SH-SY5Y (cell line): ENCODE measurements at regions not wholly inside any gene's neighbourhood (a gene's known extent, or its start where the extent isn't known, plus 50 kb on each side); places are given as distances from the start of the nearest gene placed in this dataset.

Experiments
- GATA2 ChIP-seq: IDR thresholded peaks from 2 replicates; pipeline ENCODE4 v1.6.1; 2011; ENCODE audit warnings: mild to moderate bottlenecking, low read depth, low read length
- GATA3 ChIP-seq: IDR thresholded peaks from 2 replicates; pipeline ENCODE4 v1.6.1; 2011; ENCODE audit warnings: low read depth, mild to moderate bottlenecking, low read length, moderate library complexity

DNA sequence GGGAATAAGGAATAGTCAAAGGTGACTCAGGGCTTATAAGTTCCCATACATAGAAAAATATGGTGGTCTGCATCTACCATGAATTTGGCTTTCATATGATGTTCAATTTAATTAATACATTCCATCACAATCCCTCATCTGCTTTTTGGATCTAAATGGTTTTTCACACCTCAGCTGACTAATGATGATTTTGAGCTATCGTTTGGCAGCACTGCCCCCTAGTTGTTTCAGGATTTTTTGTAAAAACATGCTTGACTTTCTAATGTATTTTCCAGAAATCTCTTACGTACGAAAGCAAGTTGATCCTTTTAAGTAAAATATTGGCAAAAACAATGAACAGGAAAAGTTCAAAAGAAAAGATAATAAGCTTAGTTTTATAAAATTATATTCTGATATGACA is 408.6 kb upstream of the ADGRB3 start:
- no peak for TF ChIP-seq GATA2
- no peak for TF ChIP-seq GATA3

DNA sequence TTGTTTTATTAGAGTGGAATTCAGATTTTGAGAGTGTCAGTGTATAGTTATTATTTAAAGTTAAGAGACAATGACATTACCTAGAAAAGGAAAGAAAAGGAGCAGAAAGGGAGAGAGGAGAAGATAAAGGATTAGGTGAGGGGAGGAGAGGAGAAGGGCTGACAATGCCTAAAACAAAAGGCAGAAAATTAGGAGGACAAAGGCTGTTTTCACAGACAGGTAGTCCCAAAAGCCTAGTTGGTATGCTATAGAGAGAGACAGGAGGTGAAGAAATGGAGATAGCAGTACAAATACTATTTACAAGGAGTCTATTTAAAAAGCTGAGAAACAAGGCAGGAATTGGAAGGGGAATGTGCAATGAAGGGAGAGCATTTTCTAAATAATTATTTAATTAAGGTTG is 409.4 kb upstream of the ADGRB3 start:
- TF ChIP-seq GATA2 = no peak
- no peak for TF ChIP-seq GATA3

DNA sequence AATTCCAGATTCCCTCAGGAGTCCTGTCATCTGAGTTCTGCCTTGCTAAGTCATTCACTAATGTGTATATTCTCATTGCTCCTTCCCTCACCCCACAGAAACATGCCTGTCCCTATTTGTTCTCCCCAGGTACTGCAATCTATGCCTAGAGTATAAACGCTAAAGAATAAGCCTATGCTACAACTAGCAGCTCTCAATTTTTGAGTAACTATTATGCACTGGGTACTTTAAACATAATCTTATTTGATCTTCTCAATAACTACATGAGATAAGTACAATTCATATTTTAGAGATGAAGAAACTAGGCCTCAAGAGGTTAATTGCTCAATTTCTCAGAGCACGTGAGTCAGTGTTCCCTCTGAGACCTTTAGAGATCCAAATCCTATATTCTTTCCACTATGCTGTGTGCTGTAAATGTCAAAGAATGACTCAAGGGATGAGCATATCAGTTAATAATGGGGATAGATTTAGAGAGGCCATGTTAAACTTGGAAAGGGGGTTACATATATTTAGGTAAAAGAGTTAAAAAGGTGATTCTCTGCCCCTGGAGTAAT is 423.8 kb upstream of the ADGRB3 start:
- no peak for TF ChIP-seq GATA3
- no peak for TF ChIP-seq GATA2

DNA sequence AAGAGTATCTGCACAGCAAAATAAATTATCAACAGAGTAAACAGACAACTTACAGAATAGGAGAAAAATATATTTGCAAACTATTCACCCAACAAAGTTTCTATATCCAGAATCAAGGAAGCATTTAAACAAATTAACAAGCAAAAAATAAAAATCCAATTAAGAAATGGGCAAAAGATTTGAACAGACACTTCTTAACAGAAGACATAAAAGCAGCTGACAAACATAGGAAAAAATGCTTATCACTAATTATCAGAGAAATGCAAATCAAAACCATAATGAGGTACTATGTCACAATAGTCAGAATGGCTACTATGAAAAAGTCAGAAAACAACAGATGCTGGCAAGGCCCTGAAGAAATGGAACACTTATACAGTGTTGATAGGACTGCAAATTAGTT is 434.2 kb upstream of the ADGRB3 start:
- TF ChIP-seq GATA2 (no peak), GATA3 (no peak)

DNA sequence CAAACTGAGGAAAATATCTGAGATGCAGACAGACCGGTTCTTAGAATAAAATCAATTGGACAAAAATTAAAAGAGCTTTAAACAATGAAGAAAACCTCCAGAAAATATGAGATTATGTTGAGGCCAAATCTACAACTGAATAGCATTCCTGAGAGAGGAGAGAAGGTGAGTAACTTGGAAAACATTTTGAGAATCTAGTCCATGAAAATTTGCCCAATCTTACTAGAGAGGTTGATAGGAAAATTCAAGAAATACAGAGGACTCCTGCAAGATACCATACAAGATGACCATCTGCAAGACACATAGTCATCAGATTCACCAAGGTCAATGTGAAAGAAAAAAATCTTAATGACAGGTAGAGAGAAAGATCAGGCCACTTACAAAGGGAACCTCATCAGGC is 437.7 kb upstream of the ADGRB3 start:
- TF ChIP-seq GATA3 (no peak), GATA2 (no peak)

DNA sequence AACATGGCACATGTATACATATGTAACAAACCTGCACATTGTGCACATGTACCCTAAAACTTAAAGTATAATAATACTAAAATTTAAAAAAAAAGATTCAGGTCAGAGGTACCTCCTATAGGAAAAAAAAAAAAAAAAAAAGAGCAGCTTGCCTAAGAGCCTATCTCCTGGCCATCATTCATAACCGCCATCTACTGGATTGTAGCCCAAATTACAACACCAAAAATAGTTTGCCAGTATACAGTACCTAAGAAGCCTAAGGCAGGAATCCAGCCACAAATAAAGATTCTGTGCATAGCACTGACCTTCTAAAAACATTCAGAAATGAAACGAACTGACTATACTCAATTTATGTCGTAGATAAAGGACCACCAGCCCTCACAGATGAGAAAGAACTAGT is 438.4 kb upstream of the ADGRB3 start:
- TF ChIP-seq GATA2 (no peak), GATA3 (no peak)

DNA sequence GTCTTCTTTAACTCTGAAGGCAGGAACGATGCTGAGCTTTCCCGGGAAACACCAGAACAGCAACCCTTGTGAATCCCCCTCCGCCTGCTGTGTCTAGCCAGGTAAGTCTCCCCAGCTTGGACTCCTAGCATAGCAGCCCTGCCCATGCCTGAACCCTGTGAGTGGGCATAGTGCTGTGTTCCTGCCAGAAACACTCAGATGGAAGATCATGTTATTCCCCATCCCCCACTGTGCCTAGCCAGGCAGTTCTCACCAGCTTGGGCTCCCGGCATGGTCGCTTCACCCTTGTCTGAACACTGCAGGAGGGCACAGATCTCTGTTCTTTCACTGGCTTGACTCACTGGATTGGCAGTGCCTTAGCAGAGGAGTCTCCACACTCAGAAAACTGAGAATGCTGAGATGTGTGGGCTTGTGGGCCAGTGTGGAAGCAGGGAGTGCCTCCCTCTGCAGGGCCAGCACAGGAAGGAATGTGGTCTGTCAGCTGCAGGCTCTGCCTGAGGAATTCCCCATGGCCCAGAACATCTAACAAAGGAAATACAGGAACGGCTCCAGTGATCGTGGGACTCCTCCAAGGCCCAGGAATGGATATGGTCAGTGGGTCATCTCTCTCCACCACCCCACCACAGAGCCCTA is 440.1 kb upstream of the ADGRB3 start:
- TF ChIP-seq GATA3 (no peak), GATA2 (no peak)

DNA sequence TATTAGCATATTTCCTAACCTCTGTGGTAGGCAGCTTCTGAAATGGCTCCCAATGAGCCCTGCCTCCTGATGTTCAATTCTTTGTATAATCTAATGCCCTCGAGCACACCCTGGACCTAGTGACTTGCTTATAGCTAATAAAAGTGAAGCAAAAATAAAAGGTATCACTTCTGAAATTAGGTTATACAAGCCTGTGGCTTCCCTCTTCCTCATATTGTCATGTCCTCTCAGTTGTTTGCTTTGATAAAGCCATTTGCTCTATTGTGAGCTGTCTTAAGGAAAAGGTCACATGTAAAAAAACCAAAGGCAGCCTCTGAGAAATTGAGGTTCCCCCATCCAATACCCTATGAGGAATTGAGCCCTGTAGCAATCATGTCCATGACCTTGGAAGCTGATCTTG is 442.1 kb upstream of the ADGRB3 start:
- TF ChIP-seq GATA3 = no peak
- no peak for TF ChIP-seq GATA2

DNA sequence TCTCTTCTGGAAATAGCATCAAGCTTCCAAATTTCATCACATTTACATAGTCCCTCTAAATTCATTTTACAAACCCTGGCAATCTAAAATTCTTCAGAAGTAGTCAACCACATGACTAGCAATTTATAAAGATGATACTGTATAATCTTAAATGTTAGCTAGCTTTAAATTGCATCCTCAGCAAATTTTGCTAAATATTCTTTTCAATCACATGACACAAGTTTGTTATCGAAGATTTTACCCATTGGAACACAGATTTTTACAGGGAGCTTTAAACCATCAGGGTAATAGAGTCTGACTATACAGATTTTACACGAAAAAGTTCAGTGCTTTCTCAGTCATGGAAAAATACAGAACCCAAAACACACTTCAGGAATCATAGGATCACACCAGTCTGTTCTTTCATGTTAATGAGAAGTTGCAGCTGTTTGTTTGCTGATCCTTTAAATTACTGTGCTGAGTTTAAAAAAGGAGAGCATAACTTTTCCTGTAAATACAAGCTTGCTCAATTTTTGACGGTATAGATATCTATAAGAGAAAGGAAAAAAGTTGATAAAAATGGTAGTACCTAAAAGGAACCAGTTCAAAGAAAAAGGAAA is 445.8 kb upstream of the ADGRB3 start:
- no peak for TF ChIP-seq GATA2
- no peak for TF ChIP-seq GATA3

DNA sequence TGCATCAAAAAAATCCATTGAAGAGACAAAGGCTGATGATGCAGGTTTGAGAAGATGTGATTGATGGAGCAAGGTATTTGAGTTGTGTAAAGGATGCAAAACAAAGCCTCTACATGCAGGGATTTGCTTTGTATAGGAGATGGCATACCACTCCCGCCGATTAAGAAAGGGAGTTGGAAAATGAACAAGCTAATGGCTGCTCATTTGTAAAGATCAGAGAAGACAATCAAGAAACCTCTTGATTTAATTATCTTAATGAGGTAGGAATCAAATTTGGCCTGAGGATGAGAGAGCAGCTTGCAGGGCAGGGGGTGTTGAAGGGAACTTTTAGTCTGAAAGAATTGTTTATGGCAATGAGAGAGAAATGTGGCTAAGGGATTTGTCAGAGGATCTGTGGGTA is 448.2 kb upstream of the ADGRB3 start:
- no peak for TF ChIP-seq GATA2
- no peak for TF ChIP-seq GATA3

DNA sequence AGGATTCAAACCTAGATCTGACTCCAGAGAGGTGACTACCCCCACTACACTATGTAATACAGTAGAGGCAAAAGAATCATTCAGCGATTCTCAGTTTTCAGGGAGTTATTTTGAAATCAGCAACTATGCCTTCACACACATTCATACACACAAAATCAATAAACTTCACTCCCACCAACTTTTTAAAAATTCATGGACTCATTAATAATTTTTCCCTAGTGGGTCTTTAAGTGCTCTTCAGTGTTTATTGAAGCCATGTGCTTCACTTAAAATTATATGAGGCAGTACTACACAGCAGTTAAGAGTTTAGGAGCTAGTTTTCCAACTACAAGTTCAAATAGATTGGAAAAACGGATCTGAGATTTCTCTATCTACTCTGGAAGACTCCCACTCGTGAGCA is 452.7 kb upstream of the ADGRB3 start:
- TF ChIP-seq GATA2 (no peak), GATA3 (no peak)

DNA sequence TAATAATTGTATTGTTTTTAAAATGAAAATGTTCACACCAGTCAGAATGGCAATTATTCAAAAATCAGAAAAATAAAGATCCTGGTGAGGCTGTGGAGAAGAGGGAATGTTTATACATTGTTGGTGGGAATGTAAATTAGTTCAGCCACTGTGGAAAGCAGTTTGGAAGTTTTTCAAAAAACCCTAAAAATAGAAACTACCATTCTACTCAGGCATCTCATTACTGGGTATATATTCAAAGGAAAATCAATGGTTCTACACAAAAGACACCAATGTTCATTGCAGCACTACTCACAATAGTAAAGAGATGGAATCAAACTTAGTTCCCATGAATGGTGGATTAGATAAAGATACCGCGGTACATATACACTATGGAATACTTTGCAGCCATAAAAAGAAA is 461.5 kb upstream of the ADGRB3 start:
- TF ChIP-seq GATA3 (no peak), GATA2 (no peak)

DNA sequence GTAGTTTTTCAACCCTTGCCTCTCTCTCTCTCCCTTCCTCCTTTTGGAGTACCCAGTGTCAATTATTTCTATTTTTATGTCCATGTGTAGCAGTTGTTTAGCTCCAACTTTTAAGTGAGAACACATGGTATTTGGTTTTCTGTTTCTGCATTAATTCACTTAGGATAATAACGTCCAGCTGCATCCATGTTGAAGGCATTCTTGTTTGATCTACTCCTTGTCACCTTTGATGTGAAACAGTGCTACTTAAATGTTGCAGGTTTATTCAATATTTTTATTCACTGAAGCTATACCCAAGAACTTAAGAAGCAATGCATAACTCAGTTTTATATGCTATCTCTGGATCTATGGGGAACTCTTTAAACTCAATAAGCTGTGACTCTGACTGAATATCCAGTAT is 465.2 kb upstream of the ADGRB3 start:
- no peak for TF ChIP-seq GATA3
- TF ChIP-seq GATA2 = no peak

DNA sequence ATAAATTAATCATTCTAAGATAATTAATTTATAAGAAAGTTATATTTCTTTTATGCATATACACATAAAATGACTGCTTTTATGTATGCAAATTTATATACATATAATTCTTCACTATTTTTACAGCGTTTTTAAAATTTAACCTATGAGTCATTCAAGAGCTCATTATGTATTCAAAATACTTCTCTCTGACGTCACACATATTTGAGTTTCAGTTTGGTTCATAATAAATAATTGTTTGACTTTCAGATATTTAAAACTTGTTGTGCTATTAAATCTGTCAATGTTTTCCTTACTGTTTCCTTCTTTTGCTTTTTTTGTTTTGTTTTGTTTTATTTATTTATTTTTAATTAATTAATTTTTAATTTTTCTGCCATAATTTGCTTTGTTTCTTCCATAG is 467.5 kb upstream of the ADGRB3 start:
- TF ChIP-seq GATA2 (no peak), GATA3 (no peak)

DNA sequence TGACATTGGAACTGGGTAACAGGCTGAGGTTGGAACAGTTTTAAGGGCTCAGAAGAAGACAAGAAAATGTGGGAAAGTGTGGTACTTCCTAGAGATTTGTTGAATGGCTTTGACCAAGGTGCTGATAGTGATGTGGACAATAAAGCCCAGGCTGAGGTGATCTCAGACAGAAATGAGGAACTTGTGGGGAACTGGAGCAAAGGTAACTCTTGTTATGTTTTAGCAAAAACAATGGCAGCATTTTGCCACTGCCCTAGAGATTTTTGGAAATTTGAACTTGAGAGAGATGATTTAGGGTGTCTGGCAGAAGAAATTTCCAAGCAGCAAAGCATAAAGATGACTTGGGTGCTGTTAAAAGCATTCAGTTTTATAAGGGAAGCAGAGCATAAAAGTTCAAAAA is 474.7 kb upstream of the ADGRB3 start:
- no peak for TF ChIP-seq GATA2
- no peak for TF ChIP-seq GATA3

DNA sequence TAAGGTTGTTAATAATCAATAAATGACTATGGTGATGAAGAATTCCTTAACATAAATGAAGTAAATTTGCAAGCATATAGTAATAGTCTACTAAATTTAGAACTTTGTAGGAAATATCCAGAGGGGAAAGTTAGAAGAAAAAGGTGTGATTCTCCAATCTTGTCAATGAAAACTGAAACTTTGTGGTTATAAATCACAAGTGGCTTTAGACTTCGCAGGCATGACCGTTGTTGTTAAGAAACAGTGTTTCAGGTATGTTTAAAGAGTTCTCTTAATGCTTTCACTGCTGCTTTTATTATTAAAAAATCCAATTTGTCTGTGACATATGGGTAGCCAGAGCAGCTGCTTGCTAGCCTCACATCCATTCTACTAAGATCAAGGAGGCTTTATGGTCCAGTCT is 475.6 kb upstream of the ADGRB3 start:
- no peak for TF ChIP-seq GATA2
- TF ChIP-seq GATA3 = no peak

DNA sequence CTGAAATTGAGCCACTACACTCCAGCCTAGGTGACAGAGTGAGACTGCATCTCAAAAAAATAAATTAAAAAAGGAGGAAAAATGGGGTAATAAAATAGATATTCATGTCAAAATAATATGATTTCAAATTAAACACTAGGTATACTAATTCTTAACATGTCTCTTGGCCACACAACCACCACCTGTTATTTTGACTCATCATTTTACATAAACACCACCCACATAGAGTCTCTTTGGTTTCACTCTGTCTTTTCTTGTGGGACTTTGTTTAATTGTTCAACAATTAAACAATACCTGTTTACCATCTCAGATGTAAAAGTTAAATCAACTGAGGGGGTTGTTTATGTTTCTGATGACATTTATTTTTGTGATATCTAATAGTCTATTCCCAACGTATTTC is 476.8 kb upstream of the ADGRB3 start:
- no peak for TF ChIP-seq GATA2
- no peak for TF ChIP-seq GATA3
